Activated CD4-positive, CD25-positive, alpha-beta regulatory T cell (primary cell): ENCODE measurements at regions not wholly inside any gene's neighbourhood (a gene's known extent, or its start where the extent isn't known, plus 50 kb on each side); places are given as distances from the start of the nearest gene placed in this dataset.
"Not testable (repeated sequence)": the region's sequence is repeated elsewhere in the genome, so short reads cannot be mapped to it uniquely, and the experiment has no call there.

Source experiments
- DNase-seq, 4 experiments: peaks; one replicate each; lab custom pipeline; 2025; lab: John Stamatoyannopoulos, UW

DNA sequence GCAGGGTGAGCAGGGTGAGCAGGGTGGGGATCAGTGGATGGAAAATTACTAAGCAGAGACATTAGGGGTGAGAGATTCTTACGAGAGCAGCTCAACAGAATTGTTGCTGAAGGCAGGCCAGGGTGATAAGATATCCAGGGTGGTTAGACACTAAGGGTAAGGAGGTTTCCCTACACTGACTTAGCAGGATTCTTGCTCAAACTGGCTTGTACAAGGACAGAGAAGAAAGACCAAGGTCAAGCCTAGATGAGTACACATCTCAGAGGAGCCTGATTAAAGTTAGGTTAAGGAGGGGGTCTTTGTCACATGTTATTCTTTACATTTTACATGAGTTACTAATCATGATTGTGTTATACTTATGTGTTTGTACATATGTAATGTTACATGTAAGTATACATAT, 262.8 kb upstream of the FANCL start:
- DNase-seq, result no peak

DNA sequence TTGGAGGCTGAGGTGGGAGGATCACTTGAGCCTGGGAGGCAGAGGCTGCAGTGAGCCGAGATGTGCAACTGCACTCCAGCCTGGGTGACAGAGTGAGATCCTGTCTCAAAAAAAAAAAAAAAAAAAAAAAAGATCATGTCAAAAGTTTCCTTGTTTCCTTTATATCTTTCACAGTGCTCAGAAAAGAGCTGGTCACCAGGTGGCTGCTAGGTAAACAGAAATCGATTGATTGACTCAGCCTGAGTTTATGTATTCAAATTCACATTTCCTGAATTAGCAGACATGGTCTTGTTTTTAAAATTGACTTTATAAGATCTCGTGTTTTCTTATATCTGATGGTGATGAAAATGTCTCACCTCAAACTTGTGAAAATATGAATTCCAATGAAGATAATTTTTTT, 261.8 kb upstream of the FANCL start:
- DNase-seq, result no peak

DNA sequence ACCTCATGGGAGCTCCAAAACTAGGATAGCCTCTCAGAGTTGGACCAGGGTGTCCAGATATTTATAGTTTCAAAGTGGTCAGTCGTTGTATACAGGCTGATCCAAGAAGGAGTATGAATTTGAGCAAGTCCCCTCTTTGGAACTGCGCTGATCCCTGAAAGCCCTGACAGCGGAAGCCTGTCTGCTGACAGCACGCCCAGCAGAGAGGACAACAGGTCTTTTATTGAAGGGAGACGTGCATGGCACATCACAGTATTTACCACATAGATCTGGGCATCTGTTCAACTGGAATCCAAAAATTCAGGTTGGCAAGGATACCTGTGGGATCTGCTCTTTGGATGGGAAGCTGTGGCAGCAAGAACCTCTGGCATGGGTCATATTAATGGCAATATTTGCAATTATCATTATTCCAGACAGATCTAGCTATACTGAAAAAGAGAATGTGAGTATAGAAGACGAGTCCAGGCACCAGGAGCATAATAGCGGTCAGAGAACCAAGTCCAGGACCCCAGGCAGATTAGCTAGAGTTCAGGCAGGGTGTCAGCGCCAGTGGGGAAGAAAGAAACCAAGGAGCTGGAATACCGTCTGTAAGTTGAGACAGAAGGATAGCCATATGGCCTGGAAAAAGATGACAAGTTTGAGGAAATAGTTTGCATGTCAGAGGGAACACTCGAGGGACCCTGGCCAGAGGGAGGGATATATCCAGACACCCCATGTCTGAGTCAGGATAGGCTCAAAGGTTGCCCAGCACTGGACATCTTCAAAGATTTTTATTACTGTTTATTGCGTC, 260.4 kb upstream of the FANCL start:
- no peak for DNase-seq

DNA sequence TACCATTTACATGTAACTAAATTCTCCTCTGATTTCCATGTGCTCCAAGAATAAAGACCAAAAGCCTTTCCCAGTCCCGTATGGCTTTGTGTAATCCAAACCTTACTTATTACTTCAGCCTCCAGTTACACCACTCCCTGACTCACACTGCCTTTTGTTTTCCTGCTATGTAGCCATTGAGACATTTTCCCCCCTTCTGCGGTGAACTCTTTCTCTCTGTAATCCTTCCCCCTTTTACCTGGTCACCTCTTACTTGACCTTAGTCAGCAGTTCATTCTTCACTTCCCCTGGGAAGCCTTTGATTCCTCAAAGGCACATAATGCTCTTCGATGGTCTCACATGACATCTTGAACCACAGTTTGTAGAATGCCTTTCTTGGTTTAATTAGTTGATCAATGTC, 256.0 kb upstream of the FANCL start:
- no peak for DNase-seq

DNA sequence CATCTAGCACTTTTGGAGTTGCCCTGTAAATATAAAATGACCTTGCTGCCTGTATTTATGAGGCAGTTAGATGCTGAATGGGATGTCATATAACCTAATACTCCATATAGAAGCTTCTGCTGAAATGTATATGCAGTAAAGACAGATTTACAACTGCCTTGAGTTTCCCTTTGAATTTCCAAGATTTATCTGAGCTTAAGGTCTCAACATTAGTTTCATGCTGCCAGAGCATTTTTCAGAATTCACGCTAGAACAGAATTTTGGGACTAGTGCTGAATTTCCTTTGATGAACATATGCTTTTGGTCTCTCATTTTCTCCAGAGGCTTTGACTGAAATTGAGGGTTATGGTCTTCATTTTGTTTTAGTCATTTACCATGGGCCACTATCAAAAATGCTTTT, 254.7 kb upstream of the FANCL start:
- DNase-seq, result no peak

DNA sequence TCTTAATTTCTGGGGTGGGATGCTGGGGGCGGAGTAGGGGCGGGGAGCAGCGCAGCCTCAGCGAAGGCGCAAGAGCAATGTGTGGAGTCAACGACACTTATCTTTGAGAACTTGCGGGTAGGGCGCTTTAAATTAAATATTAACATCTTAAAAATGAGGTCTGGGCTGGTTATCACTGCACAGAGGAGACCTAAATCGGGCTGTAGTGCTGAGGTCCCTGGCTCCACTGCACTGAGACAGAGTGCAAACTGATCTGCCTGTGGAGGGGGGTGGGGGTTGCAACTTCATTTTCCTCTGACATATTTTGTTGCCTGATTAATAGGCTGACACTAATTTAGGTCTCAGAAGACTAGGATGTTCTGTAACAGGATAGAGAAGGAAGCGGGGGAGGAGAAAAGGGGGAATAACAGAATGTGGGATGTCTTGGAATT, 253.0 kb upstream of the FANCL start:
- no peak for DNase-seq

DNA sequence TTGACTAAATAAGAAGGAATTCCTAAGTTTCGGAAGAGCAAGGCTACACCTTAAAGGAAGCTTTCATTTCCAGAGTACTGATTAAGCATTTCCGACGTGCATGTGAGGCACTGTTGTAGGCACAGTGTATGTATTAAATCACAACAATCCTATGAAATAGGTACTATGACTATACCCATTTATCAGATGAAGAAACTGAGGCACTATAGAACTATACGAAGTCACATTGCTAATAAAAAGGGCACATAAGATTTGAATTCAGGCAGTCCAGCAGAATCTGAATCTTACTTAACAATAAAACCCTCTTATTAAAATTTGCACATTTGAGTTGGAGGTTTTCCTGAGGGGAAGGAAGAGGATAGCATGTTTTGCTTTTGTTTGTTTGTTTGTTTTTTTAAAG, 243.5 kb upstream of the FANCL start:
- no peak for DNase-seq

DNA sequence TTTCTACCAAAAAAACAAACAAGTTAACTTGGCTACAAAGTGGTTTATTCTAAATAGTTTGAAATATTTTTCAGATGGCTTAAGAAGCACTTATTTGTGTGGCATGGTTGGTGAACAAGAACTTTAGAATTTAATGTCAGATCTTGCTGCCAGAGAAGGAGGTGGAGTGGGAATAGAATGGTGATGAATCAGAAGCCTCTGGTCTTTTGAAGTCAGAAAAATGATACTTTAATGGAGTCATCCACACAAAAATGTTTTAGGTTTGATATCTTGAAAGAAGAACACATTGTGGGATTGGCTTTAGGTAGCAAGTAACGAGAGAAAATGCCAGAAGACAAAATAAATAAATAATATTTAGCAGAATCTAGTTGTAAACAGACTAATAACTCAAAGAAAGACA, 243.1 kb upstream of the FANCL start:
- no peak for DNase-seq

DNA sequence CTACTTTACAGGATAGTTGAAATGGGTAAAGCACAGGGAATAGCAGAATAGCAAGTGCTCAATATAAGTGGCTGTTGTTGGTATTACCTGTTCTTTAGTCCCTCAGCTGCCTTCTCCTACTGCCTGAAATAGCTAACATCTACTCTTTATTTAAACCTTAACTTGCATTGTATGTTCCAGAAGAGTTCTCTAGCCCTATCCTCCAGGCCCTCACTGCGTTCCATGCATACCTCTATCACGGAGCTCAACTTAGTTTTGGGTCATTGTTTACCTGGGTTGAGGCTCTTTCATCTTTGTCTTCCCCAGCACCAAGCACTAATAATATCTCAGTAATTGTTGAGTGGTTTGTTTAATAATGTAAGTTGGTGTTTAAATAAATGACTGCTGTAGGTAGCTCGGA, 242.2 kb upstream of the FANCL start:
- DNase-seq, result no peak

DNA sequence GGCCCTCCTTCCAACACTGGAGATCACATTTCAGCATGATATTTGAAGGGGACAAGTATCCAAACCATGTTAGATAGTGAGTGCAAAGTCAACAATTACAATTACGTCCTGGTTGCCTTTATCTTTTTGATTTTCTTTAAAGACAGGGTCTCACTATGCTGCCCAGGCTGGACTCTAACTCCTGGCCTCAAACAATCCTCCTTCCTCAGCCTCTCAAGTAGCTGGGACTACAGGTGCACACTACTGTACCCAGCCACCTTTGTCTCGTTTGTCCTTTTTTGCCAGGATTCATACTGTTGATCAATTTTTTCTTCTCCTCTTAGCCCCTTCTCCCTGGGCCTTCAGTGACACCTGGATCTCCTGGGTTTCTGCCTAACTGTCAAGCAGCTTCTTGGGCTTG, 240.5 kb upstream of the FANCL start:
- DNase-seq, result no peak

DNA sequence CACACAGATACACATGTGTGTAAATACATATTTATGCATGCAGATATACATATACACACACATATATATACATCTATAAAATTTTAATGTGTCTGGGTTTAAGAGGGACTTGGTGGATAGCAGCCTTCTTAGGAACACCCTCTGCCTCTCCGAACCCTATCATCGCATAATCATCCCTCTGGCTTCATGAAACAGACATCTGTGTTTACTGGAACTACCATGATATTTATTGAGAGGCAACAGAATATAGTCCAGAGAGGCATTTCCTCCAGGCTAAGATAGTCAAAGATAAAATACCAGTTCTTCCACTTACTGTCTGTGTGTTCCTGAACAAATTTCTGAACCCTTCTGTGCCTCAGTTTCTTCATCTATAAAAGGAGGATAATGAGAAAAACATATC, 239.0 kb upstream of the FANCL start:
- no peak for DNase-seq

DNA sequence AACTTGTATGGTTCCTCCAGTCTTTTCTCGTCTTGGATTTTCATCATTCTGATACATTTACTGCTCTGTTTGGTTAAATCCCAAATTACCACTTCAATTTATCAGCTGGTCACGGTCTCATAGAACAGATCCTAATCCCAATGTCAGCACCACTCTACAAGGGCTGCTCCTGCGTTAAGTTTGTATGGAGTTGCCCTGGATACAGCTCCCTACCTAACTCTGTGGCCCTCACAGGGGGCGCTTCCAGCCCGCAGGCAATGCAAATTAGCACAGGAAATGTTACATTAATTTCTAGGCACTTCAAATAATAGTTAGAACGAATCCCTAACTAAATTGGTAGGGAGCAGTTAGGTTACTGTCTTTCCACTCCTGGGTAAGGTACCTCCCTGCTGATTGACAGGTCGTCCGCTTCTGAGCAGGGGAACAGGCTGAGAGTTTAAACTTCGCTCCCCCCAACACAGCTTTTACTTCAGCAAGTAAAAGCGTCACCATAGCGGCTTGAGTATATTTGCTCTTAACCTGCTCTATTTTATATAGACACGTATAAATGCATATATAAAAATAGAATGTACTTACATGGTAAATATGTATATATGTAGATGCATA, 238.5 kb upstream of the FANCL start:
- no peak for DNase-seq

DNA sequence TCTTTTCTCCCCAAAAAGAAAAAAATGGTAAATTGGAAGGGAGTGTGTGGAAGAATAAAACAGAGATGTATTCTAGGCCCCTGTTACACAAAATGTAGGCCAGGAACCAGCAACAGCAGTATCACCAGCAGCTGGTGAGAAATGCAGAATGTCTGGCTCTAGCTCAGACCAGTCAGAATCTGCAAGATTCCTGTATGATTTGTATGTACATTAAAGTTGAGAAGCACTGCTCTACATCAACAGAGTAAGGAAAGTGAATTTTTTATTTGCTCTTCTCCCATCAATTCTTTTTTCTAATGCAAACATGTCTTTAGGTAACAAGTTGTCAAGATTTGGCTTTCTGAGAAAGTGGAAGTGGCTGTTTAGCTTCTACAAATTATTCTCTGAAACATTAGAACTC, 235.4 kb upstream of the FANCL start:
- DNase-seq, result no peak

DNA sequence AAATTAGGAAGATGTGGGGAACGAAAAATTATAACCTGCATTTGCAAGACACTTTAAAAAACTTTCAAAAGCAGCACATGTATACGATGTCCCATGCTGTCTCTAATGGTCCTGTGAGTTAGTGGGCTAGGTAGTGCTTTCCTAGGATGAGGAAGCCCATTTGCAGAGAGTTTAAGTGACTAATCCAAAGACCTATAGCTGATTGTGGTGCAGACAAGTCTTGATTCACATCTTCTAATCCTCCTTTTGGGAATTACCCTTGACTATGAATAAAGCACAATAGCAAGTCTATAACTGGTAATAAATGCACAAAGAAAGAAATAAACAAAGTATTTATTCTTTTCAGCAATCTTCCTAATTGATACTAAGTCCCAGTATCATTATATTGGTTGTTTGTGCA, 234.6 kb upstream of the FANCL start:
- no peak for DNase-seq

DNA sequence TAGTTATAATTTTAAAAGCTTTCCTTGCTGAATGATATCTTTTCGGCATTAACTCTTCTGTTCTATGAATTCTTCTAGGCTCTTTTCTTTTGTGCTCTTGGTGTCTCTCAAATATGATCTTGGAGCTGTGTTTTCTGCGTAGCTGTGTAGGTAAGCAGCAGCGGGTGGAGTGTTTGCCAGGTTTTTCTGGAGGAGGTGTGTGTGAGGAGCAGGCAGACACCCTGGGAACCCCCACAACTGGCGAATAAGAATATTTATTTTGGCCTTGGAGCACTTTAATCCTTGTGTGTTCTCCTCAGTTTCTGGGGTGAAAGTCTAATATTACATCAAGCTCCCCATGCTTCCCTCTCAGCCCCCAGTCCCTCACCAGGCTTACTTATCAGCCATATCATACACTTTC, 232.0 kb upstream of the FANCL start:
- DNase-seq, result no peak

DNA sequence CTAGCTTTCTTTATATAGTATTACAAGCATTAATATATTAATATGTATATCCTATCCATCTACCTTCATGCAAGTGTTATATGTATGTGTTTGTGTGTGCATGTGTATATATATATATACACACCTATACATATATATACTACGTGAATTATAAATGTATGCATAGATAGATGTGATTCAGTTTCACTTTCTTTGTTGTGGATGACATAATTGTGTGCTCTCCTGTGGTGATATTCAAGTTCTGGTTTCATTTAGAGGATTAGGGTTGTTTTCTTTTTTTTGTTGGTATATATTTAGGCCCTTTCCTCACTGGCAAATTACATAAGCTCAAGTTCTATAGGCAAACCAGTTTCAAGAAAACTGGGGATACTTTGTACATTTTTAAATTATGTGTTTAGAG, 225.7 kb upstream of the FANCL start:
- DNase-seq, result no peak

DNA sequence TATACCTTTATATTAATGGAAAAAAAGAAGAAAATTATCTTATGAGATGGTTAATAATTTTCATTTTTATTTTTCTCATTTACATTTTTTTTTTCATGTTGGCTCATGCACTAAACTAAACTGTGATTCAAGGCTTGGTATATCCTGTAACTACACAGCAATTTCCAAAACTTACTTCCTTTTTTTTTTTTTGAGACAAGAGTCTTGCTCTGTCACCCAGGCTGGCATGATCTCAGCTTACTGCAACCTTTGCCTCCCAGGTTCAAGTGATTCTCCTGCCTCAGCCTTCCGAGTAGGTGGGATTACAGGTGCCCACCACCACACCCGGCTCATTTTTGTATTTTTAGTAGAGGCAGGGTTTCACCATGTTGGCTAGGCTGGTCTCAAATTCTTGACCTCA, 224.9 kb upstream of the FANCL start:
- DNase-seq, result not testable (repeated sequence)

DNA sequence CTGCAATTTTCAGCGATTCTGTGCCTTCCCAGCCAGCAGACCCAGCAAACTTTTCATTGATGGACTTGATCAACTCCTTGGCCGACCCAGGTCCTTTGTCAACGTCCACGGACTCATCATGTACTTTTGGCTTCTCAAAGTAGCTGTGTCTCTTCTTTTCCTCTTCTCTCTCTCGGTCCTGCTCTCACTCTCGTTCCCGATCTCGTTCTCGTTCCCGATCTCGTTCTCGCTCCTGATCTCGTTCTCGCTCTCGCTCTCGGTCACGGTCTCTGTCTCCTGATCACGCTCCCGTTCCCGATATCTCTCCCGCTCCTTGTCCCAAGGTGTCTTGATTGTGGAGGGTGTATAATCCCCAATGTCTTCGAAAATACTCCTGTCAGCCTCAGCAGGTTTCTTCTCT, 219.5 kb upstream of the FANCL start:
- no peak for DNase-seq

DNA sequence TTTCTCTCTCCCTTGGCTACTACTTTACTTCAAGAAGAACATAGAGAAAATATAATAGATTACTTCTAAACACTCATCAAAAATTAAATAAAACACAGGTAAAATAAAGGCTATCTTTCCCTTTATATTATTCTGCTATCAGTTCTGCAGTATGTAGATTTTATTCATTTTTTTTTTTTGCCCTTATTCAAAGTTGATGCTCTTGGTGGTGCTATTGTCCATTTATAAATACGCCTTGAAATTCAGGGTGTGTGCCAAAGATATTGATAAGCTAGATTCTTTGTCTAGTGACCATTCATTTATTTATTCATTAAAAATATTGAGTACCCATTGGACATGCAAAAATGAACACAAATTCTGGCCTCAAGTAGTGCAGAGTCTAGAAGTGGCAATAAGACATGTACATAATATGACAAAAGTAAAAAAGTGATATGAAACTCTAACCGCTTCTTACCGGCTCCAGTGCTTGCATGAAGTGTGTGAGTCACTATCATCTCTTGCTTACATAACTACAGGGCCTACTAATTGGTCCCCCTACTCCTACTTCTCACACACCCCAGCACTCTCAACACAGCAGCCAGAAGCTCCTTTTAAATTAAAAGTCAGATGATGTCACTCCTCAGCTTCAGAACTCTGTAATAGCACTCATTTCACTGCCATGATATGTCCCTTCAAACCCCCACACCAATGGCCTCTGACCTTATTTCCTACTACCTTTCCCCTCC, 208.3 kb upstream of the FANCL start:
- no peak for DNase-seq

DNA sequence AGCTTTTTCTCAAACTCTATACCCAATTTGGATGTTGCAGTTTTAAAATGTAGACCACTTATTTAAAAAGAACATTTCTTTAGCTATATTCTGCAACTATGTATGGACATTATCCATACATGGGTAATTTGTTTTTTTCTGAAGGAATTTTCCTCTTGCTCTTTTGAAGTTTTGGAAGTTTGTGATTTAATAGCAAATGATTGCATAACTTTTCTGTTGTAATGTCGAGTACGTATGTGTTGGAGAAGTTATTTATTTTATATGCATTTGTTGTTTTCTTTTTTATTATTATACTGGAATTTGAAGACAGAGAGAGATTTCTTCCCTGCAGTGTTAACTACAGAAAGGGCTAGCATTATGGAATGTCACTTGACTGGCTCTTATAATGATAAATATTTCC, 207.7 kb upstream of the FANCL start:
- no peak for DNase-seq

DNA sequence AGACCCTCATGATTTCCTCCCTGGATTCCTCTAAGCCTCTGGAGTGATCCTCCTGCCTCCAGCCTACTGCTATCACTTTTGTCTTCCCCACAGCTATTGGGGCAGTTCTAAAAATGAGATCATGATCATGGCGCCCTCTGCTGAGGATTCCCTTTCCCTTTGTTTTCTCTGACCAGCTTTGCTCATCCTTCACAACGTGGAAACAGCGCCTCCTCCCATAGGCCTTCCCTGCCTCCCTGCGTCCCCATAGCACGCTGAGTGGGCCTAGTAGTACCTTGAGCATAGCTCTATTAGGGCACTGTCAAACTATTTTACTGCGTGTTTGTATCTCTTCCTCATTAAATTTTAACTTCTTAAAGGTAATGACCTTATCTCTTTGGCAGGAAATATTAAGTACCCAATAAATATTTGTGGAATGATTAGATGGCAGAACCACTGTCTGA, 207.0 kb upstream of the FANCL start:
- no peak for DNase-seq

DNA sequence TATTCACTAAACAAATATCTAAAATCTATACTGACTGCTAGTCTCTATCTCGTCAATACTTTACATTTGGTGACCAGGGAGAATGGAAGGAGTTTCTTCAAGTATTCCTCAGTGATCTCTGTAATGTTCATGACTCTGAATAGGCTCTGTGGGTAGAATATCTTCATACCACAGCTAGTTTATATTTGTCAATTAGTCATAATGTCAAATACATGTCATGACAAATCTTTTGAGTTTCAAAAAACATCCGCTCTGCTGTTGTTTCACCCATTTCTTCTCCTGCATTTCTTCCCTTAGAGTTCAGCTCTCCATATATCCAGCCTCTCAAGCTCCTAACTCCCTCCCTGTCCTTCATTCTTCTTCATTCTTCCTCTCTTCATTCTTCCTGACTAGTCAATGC, 206.5 kb upstream of the FANCL start:
- DNase-seq, result no peak

DNA sequence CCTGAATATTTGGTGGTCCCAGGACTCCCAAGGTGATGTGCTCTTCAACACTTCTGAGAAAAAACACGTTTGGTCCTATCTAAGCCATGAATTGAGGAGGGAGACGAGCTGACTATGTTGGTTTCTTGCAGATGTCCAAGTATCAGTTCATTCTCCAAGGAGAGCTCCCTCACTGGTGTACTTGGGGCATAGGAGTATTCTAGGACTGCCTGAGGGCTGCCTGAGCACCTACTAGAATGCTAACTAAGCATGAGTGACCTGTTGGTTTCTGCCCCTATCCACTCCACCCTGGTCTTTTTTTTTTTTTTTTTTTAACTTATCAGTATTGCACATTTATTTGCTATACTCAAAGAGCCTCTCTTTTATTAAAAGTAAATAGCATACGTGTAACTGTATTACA, 200.5 kb upstream of the FANCL start:
- DNase-seq, result no peak
